PC-9 (cell line): ENCODE measurements at regions not wholly inside any gene's neighbourhood (a gene's known extent, or its start where the extent isn't known, plus 50 kb on each side); places are given as distances from the start of the nearest gene placed in this dataset.
A peak's percentile ranks its signal among the peaks of the same experiment; 100 is the strongest.
"Not testable (repeated sequence)": the region's sequence is repeated elsewhere in the genome, so short reads cannot be mapped to it uniquely, and the experiment has no call there.

Source experiments
- BruUV-seq: library from RNA; stranded (reverse); fragments of 400-500 nt; replicated peaks from 2 replicates; lab custom pipeline; 2021; lab: Mats Ljungman, UMichigan
- CTCF ChIA-PET: fragments of 300-600 bp; sonication (Branson Sonifier 250); formaldehyde crosslinking; loops from one replicate; lab custom pipeline; 2022; ENCODE audit warnings: antibody characterized with exemption; lab: Charles Lee
- POLR2A ChIA-PET: fragments of 300-600 bp; sonication (Branson Sonifier 250); formaldehyde crosslinking; loops from one replicate; lab custom pipeline; 2022; ENCODE audit warnings: antibody characterized with exemption; ENCODE audit not compliant: unreplicated experiment; lab: Charles Lee
- DNase-seq, 2 experiments: peaks; one replicate each; pipeline versions ENCODE4 v3.0.0 to v3.0.0-alpha.2; 2015 to 2022; ENCODE audit warnings: mixed read lengths in 1 of 2
- H2AFZ ChIP-seq: fragments of 200-600 bp; sonication (generic); 2 replicates; pipeline ENCODE4 v1.8.1; 2017; ENCODE audit warnings: antibody characterized with exemption
- H3F3A ChIP-seq: fragments of 200-600 bp; sonication (generic); 2 replicates; pipeline ENCODE4 v1.8.1; 2017; ENCODE audit warnings: antibody characterized with exemption, mild to moderate bottlenecking, low read depth; ENCODE audit not compliant: insufficient read depth
- H3K27ac ChIP-seq: fragments of 200-600 bp; sonication (generic); 2 replicates; pipeline ENCODE4 v1.6.1; 2016; ENCODE audit warnings: mixed run types
- H3K27me3 ChIP-seq: fragments of 200-600 bp; sonication (generic); 2 replicates; pipeline ENCODE4 v1.6.1; 2016; ENCODE audit warnings: low read depth, mixed run types; ENCODE audit not compliant: insufficient read depth
- H3K36me3 ChIP-seq: fragments of 200-600 bp; sonication (generic); 2 replicates; pipeline ENCODE4 v1.6.1; 2016; ENCODE audit warnings: low read depth, mixed run types
- H3K4me1 ChIP-seq: fragments of 200-600 bp; sonication (generic); replicated peaks from 2 replicates; pipeline ENCODE4 v1.6.1; 2016; ENCODE audit warnings: mixed run types; ENCODE audit not compliant: insufficient read depth
- H3K4me2 ChIP-seq: fragments of 200-600 bp; sonication (generic); 2 replicates; pipeline ENCODE4 v1.6.1; 2017; ENCODE audit warnings: mixed run types
- H3K4me3 ChIP-seq: fragments of 200-600 bp; sonication (generic); 2 replicates; pipeline ENCODE4 v1.6.1; 2016; ENCODE audit warnings: mixed run types
- H3K79me2 ChIP-seq: fragments of 200-600 bp; sonication (generic); 2 replicates; pipeline ENCODE4 v1.6.1; 2017; ENCODE audit warnings: low read depth, mixed run types
- H3K9me2 ChIP-seq: fragments of 200-600 bp; sonication (generic); 2 replicates; pipeline ENCODE4 v1.8.1; 2017; ENCODE audit warnings: mild to moderate bottlenecking; ENCODE audit not compliant: insufficient read depth
- H3K9me3 ChIP-seq: fragments of 200-600 bp; sonication (generic); 2 replicates; pipeline ENCODE4 v1.8.1; 2016; ENCODE audit warnings: low read depth; ENCODE audit not compliant: insufficient read depth
- H4K20me1 ChIP-seq: fragments of 200-600 bp; sonication (generic); 2 replicates; pipeline ENCODE4 v1.8.1; 2017; ENCODE audit not compliant: insufficient read depth
- EZH2 ChIP-seq: fragments of 200-600 bp; sonication (generic); IDR thresholded peaks from 2 replicates; pipeline ENCODE4 v1.8.0; 2017; ENCODE audit warnings: antibody characterized with exemption, low read depth
- intact Hi-C: fragments of 100-400 bp; cut with micrococcal nuclease; formaldehyde crosslinking; loops from one replicate; pipeline ENCODE4 v1.10.0; 2022; ENCODE audit not compliant: unreplicated experiment
- TF ChIP-seq, protein P1 (sequence below): fragments of 200-600 bp; sonication (generic); conservative IDR thresholded peaks from 2 replicates; pipeline ENCODE4 v1.6.1; 2017; ENCODE audit warnings: mixed run types, antibody characterized with exemption, mild to moderate bottlenecking, moderate library complexity

DNA sequence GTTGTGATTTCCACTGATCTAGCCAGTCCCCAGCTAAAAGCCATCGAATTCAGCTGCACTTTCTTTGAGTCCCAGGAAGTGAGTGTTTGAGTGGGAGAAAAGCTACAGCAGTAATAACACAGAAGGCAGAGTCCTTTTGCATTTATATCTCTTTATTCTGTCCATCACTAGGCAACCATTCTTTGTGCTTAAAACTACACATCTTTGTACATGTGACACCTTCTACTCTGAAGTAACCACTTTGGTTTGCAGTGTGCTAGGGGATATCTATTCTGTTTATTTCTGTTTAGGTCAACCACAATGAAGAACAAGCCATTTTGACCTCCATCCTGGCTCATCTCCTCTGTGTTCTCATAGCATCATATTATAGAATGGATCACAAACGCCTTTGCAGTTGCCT lies 226.0 kb upstream of the SERP2 start:
- no TSS peak for BruUV-seq
- H3K27ac ChIP-seq, result no peak overlapping the region
- no peaks in the 10 kb centered on the region for H3K9me3 ChIP-seq
- H3K4me1 ChIP-seq, result peaks cover 9% of the 10 kb centered on the region
- H2AFZ ChIP-seq, result no peak overlapping the region
- no peaks in the 10 kb centered on the region for H3K79me2 ChIP-seq
- ChIA-PET POLR2A (no interaction called here), CTCF (no interaction called here)
- DNase-seq, result no peak
- H3F3A ChIP-seq, result peaks cover 10% of the 10 kb centered on the region; the same call in 1 of the 2 replicates
- no peaks in the 10 kb centered on the region for H4K20me1 ChIP-seq
- H3K9me2 ChIP-seq, result no peaks in the 10 kb centered on the region
- intact Hi-C loops, result no loop called here
- no peaks in the 10 kb centered on the region for H3K36me3 ChIP-seq
- no peak overlapping the region for H3K4me3 ChIP-seq
- H3K27me3 ChIP-seq, result no peaks in the 10 kb centered on the region
- TF ChIP-seq, protein P1, sequence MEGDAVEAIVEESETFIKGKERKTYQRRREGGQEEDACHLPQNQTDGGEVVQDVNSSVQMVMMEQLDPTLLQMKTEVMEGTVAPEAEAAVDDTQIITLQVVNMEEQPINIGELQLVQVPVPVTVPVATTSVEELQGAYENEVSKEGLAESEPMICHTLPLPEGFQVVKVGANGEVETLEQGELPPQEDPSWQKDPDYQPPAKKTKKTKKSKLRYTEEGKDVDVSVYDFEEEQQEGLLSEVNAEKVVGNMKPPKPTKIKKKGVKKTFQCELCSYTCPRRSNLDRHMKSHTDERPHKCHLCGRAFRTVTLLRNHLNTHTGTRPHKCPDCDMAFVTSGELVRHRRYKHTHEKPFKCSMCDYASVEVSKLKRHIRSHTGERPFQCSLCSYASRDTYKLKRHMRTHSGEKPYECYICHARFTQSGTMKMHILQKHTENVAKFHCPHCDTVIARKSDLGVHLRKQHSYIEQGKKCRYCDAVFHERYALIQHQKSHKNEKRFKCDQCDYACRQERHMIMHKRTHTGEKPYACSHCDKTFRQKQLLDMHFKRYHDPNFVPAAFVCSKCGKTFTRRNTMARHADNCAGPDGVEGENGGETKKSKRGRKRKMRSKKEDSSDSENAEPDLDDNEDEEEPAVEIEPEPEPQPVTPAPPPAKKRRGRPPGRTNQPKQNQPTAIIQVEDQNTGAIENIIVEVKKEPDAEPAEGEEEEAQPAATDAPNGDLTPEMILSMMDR, result no peak
- TF ChIP-seq EZH2, result no peak
- no peak overlapping the region for H3K4me2 ChIP-seq

DNA sequence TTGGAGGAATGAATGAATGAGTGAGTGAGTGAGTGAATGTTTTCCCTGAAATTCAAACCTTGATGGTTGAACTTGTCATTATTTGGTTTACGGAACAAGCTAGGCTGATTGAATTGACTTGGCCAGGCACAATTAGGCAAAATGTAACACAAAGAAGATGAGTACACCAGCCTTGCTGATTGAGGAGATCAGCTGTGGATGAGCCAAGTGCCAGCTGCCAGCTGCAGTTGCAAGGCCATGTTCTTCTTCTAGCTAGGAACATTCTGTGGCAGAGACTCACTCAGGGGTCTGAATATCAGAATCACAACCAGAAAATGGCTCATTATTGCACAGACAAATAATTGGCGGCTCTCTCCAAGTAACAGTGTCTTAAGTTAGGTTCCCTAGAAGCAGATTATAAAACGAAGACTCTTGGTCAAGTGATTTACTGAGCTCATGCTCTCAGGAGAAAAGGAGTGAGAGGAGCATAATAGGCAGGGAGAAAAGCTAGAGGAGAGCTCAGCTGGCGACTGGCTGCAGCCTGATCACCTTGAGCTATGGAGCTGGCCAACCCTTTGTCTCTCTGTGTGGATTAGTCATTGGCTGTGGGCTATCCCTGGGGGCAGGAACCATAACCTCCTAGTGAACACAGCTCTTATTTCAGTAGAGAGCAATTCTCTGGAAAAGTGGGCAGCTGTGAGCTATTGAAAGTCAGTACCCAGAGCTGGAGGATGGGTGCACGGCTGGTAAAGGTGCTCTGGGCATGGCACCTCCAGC lies 225.3 kb upstream of the SERP2 start:
- BruUV-seq, result no TSS peak
- TF ChIP-seq, protein P1, result no peak
- TF ChIP-seq EZH2, result no peak
- Histone ChIP-seq H3K9me2 (no peaks in the 10 kb centered on the region), H3K79me2 (no peaks in the 10 kb centered on the region), H3K27ac (no peak overlapping the region), H3K4me2 (no peak overlapping the region), H3K4me3 (no peak overlapping the region), H3K9me3 (no peaks in the 10 kb centered on the region), H3K4me1 (peaks cover 9% of the 10 kb centered on the region), H3K36me3 (no peaks in the 10 kb centered on the region), H2AFZ (no peak overlapping the region), H3F3A (peaks cover 5% of the 10 kb centered on the region; the same call in 1 of the 2 replicates), H3K27me3 (no peaks in the 10 kb centered on the region), H4K20me1 (no peaks in the 10 kb centered on the region)
- POLR2A ChIA-PET, result interaction anchor here (0.7 kb wide), 1 partner anchor 1254 kb away, joined by 6 read pairs; no protein-coding TSS in a partner anchor
- intact Hi-C loops, result no loop called here
- CTCF ChIA-PET, result no interaction called here
- DNase-seq, result peak in 1 of 2 experiments; percentile 12

DNA sequence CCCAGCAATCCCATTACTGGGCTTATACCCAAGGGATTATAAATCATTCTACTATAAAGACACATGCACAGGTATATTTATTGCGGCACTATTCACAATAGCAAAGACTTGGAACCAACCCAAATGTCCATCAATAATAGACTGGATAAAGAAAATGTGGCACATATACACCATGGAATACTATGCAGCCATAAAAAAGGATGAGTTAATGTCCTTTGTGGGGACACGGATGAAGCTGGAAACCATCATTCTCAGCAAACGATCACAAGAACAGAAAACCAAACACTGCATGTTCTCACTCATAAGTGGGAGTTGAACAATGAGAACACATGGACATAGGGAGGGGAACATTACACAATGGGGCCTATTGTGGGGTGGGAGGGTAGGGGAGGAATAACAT lies 224.4 kb upstream of the SERP2 start:
- H3K27me3 ChIP-seq, CTCF ChIA-PET, H3K27ac ChIP-seq, DNase-seq, intact Hi-C loops, H3F3A ChIP-seq, H3K9me2 ChIP-seq, H3K79me2 ChIP-seq, H2AFZ ChIP-seq, BruUV-seq, H3K4me3 ChIP-seq, H3K4me1 ChIP-seq, H3K36me3 ChIP-seq, POLR2A ChIA-PET, H4K20me1 ChIP-seq, H3K4me2 ChIP-seq, H3K9me3 ChIP-seq: not testable (repeated sequence)
